NB4 (cell line): ENCODE measurements at regions not wholly inside any gene's neighbourhood (a gene's known extent, or its start where the extent isn't known, plus 50 kb on each side); places are given as distances from the start of the nearest gene placed in this dataset.

Experiments
- MYC ChIP-seq: IDR thresholded peaks from 2 replicates; pipeline ENCODE4 v1.6.1; 2011; ENCODE audit warnings: low read depth, low read length
- POLR2A ChIP-seq: IDR thresholded peaks from 2 replicates; pipeline ENCODE4 v1.6.1; 2011; ENCODE audit warnings: mild to moderate bottlenecking; ENCODE audit not compliant: insufficient read length; ENCODE audit errors: extremely low read depth
- TF ChIP-seq, protein P1 (sequence below): IDR thresholded peaks from one replicate; pipeline ENCODE4 v1.5.1; 2012; ENCODE audit warnings: low read depth, low read length
- TF ChIP-seq, protein P2 (sequence below): IDR thresholded peaks from 2 replicates; pipeline ENCODE4 v1.6.1; 2011; ENCODE audit warnings: low read depth, low read length

DNA sequence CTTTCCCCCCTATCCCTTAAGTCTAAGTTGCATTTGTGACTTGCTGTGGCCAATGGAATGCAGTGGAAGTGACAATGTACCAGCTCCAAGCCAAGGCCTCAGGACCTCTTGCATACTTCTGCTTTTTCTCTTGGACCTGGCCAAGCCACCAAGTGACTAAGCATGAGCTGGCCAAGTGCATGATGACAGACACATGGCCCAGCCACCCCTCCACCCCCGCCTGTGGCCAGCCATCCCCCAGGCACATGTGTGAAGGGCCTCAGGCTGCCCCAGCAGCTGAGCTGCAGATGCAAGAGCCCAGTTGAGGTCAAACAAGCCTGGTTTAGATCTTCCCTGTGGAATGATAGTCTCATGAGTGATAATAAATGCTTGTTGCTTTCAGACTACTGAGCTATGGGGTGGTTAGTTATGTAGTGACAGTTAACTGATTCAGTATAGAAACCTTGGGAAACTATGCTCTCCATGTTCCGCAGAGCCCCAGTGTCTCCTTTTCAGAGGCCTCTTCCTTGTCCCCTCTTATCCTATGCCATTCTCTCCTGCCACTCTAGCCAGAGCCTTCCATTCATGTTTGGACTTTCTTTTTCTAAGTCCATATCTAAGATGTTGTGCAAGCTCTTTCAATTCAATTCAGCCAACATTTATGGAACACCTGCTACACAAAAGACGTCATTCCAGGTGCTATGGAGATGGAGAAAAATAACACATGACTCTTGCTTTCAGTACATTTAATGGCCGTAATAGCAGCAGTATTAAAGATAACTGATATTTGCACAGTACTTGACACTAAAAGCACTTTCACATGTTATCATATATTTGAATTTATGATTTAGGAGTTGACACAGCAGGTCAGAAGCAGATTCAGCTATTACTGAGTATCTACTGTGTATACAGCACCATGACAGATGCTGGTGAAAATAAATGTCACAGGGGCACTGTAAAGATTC is 55.5 kb upstream of the LOXL4 start:
- TF ChIP-seq, protein P1, sequence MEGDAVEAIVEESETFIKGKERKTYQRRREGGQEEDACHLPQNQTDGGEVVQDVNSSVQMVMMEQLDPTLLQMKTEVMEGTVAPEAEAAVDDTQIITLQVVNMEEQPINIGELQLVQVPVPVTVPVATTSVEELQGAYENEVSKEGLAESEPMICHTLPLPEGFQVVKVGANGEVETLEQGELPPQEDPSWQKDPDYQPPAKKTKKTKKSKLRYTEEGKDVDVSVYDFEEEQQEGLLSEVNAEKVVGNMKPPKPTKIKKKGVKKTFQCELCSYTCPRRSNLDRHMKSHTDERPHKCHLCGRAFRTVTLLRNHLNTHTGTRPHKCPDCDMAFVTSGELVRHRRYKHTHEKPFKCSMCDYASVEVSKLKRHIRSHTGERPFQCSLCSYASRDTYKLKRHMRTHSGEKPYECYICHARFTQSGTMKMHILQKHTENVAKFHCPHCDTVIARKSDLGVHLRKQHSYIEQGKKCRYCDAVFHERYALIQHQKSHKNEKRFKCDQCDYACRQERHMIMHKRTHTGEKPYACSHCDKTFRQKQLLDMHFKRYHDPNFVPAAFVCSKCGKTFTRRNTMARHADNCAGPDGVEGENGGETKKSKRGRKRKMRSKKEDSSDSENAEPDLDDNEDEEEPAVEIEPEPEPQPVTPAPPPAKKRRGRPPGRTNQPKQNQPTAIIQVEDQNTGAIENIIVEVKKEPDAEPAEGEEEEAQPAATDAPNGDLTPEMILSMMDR, result no peak
- TF ChIP-seq MYC (peak; percentile 99), POLR2A (no peak)
- TF ChIP-seq, protein P2, sequence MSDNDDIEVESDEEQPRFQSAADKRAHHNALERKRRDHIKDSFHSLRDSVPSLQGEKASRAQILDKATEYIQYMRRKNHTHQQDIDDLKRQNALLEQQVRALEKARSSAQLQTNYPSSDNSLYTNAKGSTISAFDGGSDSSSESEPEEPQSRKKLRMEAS, result peak; percentile 99
